ENCODE measurements at regions not wholly inside any gene's neighbourhood (a gene's known extent, or its start where the extent isn't known, plus 50 kb on each side); places are given as distances from the start of the nearest gene placed in this dataset.
"Not testable (repeated sequence)": the region's sequence is repeated elsewhere in the genome, so short reads cannot be mapped to it uniquely, and the experiment has no call there.

DNA sequence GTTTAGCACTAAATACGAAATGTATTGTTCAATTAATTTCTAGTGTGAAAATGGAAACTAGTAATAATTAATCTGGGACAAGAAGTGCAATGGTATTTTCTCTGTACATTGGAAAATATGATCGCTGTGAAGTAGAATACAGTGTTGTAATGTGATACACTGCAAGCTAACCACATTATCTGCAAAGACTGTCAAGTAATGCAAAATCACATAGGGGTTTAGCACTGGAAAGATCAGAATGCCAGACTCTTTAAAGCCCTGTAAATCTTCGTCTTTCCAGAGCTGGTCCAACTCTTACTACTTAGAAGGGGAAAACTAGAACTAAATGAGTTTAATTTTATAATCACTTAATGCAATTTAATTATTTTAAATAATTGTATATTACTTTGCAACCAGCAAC, 544.5 kb upstream of the ANO3 start:
- H3K4me3 ChIP-seq (ENCODE audit: low read depth, low read length) = no peak overlapping the region
- H3K36me3 ChIP-seq (ENCODE audit: insufficient read depth, low read length) = no peaks in the 10 kb centered on the region
- no peak overlapping the region for H3K27ac ChIP-seq (ENCODE audit: low read depth, low read length)
- H2AFZ ChIP-seq (ENCODE audit: low read length, unreplicated experiment) = no peak overlapping the region
- H3K27me3 ChIP-seq (ENCODE audit: insufficient read depth, low read length) = no peaks in the 10 kb centered on the region
- H3K79me2 ChIP-seq (ENCODE audit: control insufficient read depth, insufficient read depth, low read length, unreplicated experiment) = no peaks in the 10 kb centered on the region
- H3K4me1 ChIP-seq (ENCODE audit: control insufficient read depth, insufficient read depth, low read length, unreplicated experiment) = no peaks in the 10 kb centered on the region

DNA sequence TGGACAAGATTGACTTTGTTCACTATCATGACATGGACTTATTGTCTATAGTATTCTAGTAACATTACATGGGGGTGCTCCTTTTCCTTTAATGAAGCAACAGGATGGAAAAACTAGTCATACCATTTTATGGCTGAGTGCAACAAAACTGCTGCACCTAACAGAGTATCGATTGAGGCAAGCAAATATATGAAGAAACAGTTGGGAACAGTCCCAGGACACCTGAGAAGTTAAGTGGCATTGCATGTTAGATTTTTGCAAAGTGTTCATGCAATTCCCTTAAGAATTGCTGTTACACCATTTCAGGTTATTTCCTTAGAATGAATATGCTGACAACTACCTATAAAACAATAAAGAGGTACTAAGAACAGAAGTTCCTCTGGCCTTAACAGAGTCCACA, 541.5 kb upstream of the ANO3 start:
- Histone ChIP-seq H3K27me3 (ENCODE audit: insufficient read depth, low read length) (no peaks in the 10 kb centered on the region), H3K27ac (ENCODE audit: low read depth, low read length) (no peak overlapping the region), H2AFZ (ENCODE audit: low read length, unreplicated experiment) (no peak overlapping the region), H3K36me3 (ENCODE audit: insufficient read depth, low read length) (no peaks in the 10 kb centered on the region), H3K79me2 (ENCODE audit: control insufficient read depth, insufficient read depth, low read length, unreplicated experiment) (no peaks in the 10 kb centered on the region), H3K4me3 (ENCODE audit: low read depth, low read length) (no peak overlapping the region), H3K4me1 (ENCODE audit: control insufficient read depth, insufficient read depth, low read length, unreplicated experiment) (no peaks in the 10 kb centered on the region)

DNA sequence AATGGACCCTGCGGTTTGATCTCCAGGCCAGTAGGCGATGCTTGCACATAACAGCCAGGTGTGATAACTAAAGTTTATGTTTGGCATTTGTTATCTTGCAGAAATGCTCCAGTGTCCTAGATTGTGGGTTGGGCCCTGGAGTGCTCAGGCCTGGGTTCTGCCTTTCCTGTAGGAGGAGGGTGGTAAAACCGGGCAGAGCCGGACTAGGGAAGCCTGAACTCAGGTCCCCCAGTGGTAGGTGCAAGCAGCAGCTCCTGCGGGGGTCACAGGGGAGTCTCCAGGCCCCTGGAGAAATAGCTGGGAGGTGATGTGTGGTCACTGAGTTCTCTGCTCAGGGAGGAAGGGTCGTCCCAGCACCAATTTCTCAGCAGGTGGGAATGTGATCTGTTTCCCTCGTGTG, 538.3 kb upstream of the ANO3 start:
- Histone ChIP-seq H2AFZ (ENCODE audit: low read length, unreplicated experiment) (no peak overlapping the region), H3K36me3 (ENCODE audit: insufficient read depth, low read length) (no peaks in the 10 kb centered on the region), H3K4me1 (ENCODE audit: control insufficient read depth, insufficient read depth, low read length, unreplicated experiment) (no peaks in the 10 kb centered on the region)

DNA sequence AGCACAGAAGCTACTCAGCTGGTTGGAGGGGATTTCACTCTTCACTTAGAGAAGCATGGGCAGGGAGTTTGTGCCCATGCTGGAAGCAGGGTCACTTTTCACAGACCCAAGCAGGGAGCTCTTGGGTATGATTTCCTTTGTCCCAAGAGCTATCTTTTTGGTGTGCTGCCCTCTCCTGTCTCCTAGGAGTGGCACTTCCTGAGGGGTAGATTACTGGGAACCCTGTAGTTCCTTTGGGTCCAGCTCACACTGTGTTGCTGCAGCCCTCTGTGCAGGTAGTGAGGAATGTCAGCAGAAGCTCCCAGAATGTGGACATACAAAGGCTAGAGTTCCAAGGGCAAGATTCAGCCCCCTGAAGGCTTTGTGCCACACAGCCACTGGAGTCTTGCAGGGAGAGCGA, 537.1 kb upstream of the ANO3 start:
- Histone ChIP-seq H3K4me1 (ENCODE audit: control insufficient read depth, insufficient read depth, low read length, unreplicated experiment) (no peaks in the 10 kb centered on the region), H2AFZ (ENCODE audit: low read length, unreplicated experiment) (no peak overlapping the region), H3K4me3 (ENCODE audit: low read depth, low read length) (no peak overlapping the region), H3K27ac (ENCODE audit: low read depth, low read length) (no peak overlapping the region), H3K36me3 (ENCODE audit: insufficient read depth, low read length) (no peaks in the 10 kb centered on the region), H3K27me3 (ENCODE audit: insufficient read depth, low read length) (no peaks in the 10 kb centered on the region), H3K79me2 (ENCODE audit: control insufficient read depth, insufficient read depth, low read length, unreplicated experiment) (no peaks in the 10 kb centered on the region)

More for the DNA sequence above, 538.3 kb upstream of the ANO3 start:
- Histone ChIP-seq H3K27me3 (ENCODE audit: insufficient read depth, low read length) (no peaks in the 10 kb centered on the region), H3K79me2 (ENCODE audit: control insufficient read depth, insufficient read depth, low read length, unreplicated experiment) (no peaks in the 10 kb centered on the region), H3K27ac (ENCODE audit: low read depth, low read length) (no peak overlapping the region), H3K4me3 (ENCODE audit: low read depth, low read length) (no peak overlapping the region)

DNA sequence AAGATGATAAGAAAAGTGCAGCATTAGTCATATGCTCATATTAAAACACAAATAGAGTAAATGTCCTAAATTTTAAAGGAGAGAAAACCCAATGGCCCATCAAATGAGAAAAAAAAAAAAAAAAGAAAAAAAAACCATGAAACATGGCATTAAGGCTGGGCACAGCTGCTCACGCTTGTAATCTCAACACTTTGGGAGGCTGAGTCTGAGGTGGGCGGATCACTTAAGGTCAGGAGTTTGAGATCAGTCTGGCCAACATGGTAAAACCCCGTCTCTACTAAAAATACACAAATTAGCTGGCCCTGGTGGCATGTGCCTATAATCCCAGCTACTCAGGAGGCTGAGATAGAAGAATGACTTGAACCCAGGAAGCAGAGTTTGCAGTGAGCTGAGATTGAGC, 515.5 kb upstream of the ANO3 start:
- H3K36me3 ChIP-seq (ENCODE audit: insufficient read depth, low read length) = no peaks in the 10 kb centered on the region
- no peak overlapping the region for H3K27ac ChIP-seq (ENCODE audit: low read depth, low read length)
- no peak overlapping the region for H2AFZ ChIP-seq (ENCODE audit: low read length, unreplicated experiment)
- no peak overlapping the region for H3K4me3 ChIP-seq (ENCODE audit: low read depth, low read length)
- H3K27me3 ChIP-seq (ENCODE audit: insufficient read depth, low read length) = no peaks in the 10 kb centered on the region
- H3K4me1 ChIP-seq (ENCODE audit: control insufficient read depth, insufficient read depth, low read length, unreplicated experiment) = no peaks in the 10 kb centered on the region
- no peaks in the 10 kb centered on the region for H3K79me2 ChIP-seq (ENCODE audit: control insufficient read depth, insufficient read depth, low read length, unreplicated experiment)

DNA sequence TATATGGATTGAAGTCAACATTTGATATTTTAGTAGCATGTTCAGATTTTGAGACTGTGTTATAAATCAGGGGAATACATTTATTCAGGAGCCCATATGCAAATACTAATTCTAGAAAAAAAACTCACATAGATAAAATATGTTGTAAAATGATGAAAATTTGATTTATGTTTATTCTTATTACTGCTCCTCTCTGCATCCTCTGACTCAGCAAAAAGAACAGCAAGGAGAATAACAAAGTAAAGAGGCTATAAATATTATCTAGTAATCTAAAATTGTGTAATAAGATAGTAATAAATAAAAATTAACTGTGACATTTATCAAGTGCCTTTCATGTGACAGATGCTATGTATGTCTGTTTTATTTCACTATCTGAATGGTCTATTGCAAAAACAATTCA, 507.2 kb upstream of the ANO3 start:
- no peak overlapping the region for H2AFZ ChIP-seq (ENCODE audit: low read length, unreplicated experiment)
- peaks cover 24% of the 10 kb centered on the region; the same call in 1 of the 2 replicates for H3K27me3 ChIP-seq (ENCODE audit: insufficient read depth, low read length)
- no peaks in the 10 kb centered on the region for H3K4me1 ChIP-seq (ENCODE audit: control insufficient read depth, insufficient read depth, low read length, unreplicated experiment)
- H3K27ac ChIP-seq (ENCODE audit: low read depth, low read length) = no peak overlapping the region
- H3K4me3 ChIP-seq (ENCODE audit: low read depth, low read length) = no peak overlapping the region
- H3K36me3 ChIP-seq (ENCODE audit: insufficient read depth, low read length) = no peaks in the 10 kb centered on the region
- no peaks in the 10 kb centered on the region for H3K79me2 ChIP-seq (ENCODE audit: control insufficient read depth, insufficient read depth, low read length, unreplicated experiment)

DNA sequence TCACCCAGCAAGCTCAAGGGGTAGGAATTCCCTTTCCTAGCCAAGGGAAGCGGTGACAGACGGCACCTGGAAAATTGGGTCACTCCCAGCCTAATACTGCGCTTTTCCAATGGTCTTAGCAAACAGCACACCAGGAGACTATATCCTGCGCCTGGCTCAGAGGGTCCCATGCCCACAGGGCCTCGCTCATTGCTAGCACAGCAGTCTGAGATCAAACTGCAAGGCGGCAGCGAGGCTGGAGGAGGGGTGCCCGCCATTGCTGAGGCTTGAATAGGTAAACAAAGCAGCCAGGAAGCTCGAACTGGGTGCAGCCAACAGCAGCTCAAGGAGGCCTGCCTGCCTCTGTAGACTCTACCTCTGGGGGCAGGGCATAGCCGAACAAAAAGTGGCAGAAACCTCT, 500.4 kb upstream of the ANO3 start:
- not testable (repeated sequence) for H3K4me1 ChIP-seq (ENCODE audit: control insufficient read depth, insufficient read depth, low read length, unreplicated experiment); H3K36me3 ChIP-seq (ENCODE audit: insufficient read depth, low read length); H3K79me2 ChIP-seq (ENCODE audit: control insufficient read depth, insufficient read depth, low read length, unreplicated experiment); H3K27me3 ChIP-seq (ENCODE audit: insufficient read depth, low read length); H3K27ac ChIP-seq (ENCODE audit: low read depth, low read length); H3K4me3 ChIP-seq (ENCODE audit: low read depth, low read length); H2AFZ ChIP-seq (ENCODE audit: low read length, unreplicated experiment)

DNA sequence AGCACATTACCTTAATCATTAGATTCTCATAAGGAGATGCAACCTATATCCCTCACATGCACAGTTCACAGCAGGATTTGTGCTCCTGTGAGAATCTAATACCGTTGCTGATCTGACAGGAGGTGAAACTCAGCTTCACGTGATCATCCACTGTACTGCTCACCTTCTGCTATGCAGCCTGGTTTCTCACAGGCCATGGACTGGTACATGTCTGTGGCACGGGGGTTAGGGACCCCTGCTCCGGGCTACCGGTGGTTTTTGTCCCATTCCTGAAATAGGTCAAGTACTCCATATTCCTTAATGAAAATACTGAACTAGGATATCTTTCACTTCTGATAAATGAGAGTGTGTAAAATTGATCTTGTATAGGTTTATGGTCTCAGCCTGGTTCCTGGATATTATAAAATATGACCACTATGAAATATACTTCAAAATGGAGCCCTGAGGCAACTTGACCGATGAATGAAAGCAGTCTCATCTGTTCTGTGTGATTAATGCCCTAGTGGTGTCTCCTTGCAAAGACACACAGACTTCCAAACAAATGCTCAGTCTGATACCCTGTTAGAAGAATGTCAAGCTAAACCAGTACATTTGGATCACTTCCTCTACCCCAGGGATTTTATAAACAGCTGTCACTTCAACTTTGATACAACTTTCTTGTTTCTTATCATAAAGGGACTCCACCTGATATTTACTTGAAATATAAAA, 492.9 kb upstream of the ANO3 start:
- Histone ChIP-seq H3K36me3 (ENCODE audit: insufficient read depth, low read length) (no peaks in the 10 kb centered on the region), H3K4me3 (ENCODE audit: low read depth, low read length) (no peak overlapping the region), H3K27ac (ENCODE audit: low read depth, low read length) (no peak overlapping the region), H3K79me2 (ENCODE audit: control insufficient read depth, insufficient read depth, low read length, unreplicated experiment) (no peaks in the 10 kb centered on the region), H2AFZ (ENCODE audit: low read length, unreplicated experiment) (no peak overlapping the region), H3K27me3 (ENCODE audit: insufficient read depth, low read length) (peaks cover 18% of the 10 kb centered on the region; the same call in 1 of the 2 replicates), H3K4me1 (ENCODE audit: control insufficient read depth, insufficient read depth, low read length, unreplicated experiment) (no peaks in the 10 kb centered on the region)

DNA sequence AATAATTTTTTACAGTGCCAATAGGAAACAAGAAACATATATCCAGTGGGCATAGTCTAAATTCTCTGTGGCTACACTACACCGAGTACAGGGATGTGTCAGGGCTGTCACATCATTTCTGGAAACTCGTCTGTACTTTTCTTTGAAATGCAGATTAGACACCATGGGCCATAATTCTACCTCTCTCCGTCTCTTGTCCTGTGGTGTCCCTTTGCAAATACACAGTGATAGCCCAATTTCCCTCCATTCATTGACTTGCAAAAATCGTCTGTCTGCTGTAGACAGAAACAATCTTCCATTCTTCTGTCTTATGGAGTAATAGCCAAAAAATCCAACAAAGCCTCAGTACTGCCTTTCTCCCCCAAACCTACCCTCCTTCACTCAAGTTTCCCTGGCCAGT, 487.1 kb upstream of the ANO3 start:
- H3K27ac ChIP-seq (ENCODE audit: low read depth, low read length) = no peak overlapping the region
- no peaks in the 10 kb centered on the region for H3K79me2 ChIP-seq (ENCODE audit: control insufficient read depth, insufficient read depth, low read length, unreplicated experiment)
- H3K4me1 ChIP-seq (ENCODE audit: control insufficient read depth, insufficient read depth, low read length, unreplicated experiment) = no peaks in the 10 kb centered on the region
- H2AFZ ChIP-seq (ENCODE audit: low read length, unreplicated experiment) = no peak overlapping the region
- no peak overlapping the region for H3K4me3 ChIP-seq (ENCODE audit: low read depth, low read length)
- peaks cover 38% of the 10 kb centered on the region for H3K27me3 ChIP-seq (ENCODE audit: insufficient read depth, low read length)
- H3K36me3 ChIP-seq (ENCODE audit: insufficient read depth, low read length) = no peaks in the 10 kb centered on the region

DNA sequence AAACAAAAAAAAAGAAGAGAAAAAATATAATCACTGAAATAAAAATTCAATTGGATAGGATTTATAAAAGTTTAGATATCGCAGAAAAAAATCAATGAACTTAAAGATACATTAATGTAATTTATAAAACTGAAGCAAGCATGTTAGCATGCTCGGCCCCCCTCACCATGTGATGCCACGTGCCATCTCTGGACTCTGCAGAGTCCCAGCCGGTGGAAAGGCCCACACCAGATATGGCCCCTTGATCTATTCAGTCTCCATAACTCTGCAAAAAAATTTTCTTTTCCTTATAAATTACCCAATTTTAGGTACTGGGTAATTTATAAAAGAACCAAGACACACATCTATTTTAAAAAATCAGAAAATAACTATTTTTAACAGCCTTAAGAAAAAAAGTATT, 476.0 kb upstream of the ANO3 start:
- H3K27ac ChIP-seq (ENCODE audit: low read depth, low read length) = no peak overlapping the region
- H3K4me1 ChIP-seq (ENCODE audit: control insufficient read depth, insufficient read depth, low read length, unreplicated experiment) = no peaks in the 10 kb centered on the region
- no peaks in the 10 kb centered on the region for H3K27me3 ChIP-seq (ENCODE audit: insufficient read depth, low read length)
- no peak overlapping the region for H3K4me3 ChIP-seq (ENCODE audit: low read depth, low read length)
- no peaks in the 10 kb centered on the region for H3K79me2 ChIP-seq (ENCODE audit: control insufficient read depth, insufficient read depth, low read length, unreplicated experiment)
- H3K36me3 ChIP-seq (ENCODE audit: insufficient read depth, low read length) = no peaks in the 10 kb centered on the region
- no peak overlapping the region for H2AFZ ChIP-seq (ENCODE audit: low read length, unreplicated experiment)

DNA sequence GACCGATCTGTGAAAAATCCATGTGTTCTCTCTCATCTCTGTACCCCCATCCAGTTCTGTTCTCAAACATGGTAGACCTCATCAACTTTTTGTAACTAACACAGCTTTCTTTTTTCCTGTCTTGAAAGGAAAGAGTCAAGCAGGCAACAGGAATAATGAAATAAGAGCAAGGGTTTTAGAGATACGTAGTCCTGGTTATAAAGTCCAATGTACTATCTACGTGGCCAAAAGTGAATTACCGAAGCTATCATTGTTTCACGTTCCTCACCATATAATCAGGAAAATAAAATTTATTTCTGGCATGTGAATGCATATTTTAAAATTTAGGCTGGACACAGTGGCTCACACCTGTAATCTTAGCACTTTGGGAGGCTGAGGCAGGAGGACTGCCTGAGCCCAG, 472.2 kb upstream of the ANO3 start:
- Histone ChIP-seq H3K27ac (ENCODE audit: low read depth, low read length) (no peak overlapping the region), H3K79me2 (ENCODE audit: control insufficient read depth, insufficient read depth, low read length, unreplicated experiment) (no peaks in the 10 kb centered on the region), H3K36me3 (ENCODE audit: insufficient read depth, low read length) (no peaks in the 10 kb centered on the region), H3K27me3 (ENCODE audit: insufficient read depth, low read length) (no peaks in the 10 kb centered on the region), H3K4me1 (ENCODE audit: control insufficient read depth, insufficient read depth, low read length, unreplicated experiment) (no peaks in the 10 kb centered on the region), H3K4me3 (ENCODE audit: low read depth, low read length) (no peak overlapping the region), H2AFZ (ENCODE audit: low read length, unreplicated experiment) (no peak overlapping the region)
